CD8-positive, alpha-beta memory T cell (primary cell): ENCODE measurements at regions not wholly inside any gene's neighbourhood (a gene's known extent, or its start where the extent isn't known, plus 50 kb on each side); places are given as distances from the start of the nearest gene placed in this dataset.

Experiments used
- CTCF ChIA-PET: fragments of 350-600 bp; sonication (Branson Sonifier 250); formaldehyde crosslinking; loops from one replicate; lab custom pipeline; 2021; ENCODE audit warnings: antibody characterized with exemption; lab: Charles Lee
- POLR2A ChIA-PET: fragments of 350-600 bp; sonication (Branson Sonifier 250); formaldehyde crosslinking; loops from one replicate; lab custom pipeline; 2021; ENCODE audit warnings: antibody characterized with exemption; lab: Charles Lee
- DNase-seq, 5 donors: peaks; one replicate each; pipeline versions ENCODE4 v3.0.0 to v3.0.0-alpha.2; 2020 to 2022; ENCODE audit warnings: mixed read lengths in 1 of 5
- H3K27ac ChIP-seq: one replicate; pipeline ENCODE4 v1.7.0; 2013; ENCODE audit warnings: low read depth, mild to moderate bottlenecking, low read length, moderate library complexity
- H3K27me3 ChIP-seq: 2 replicates; pipeline ENCODE4 v1.7.0; 2013; ENCODE audit warnings: low read length, mild to moderate bottlenecking; ENCODE audit not compliant: insufficient read depth, poor library complexity, severe bottlenecking
- H3K36me3 ChIP-seq: 2 replicates; pipeline ENCODE4 v1.7.0; 2013; ENCODE audit warnings: mild to moderate bottlenecking, low read length, moderate library complexity; ENCODE audit not compliant: insufficient read depth
- H3K4me1 ChIP-seq: 2 replicates; pipeline ENCODE4 v1.7.0; 2013; ENCODE audit warnings: mild to moderate bottlenecking, low read length, moderate library complexity; ENCODE audit not compliant: insufficient read depth
- H3K4me3 ChIP-seq: 2 replicates; pipeline ENCODE4 v1.7.0; 2013; ENCODE audit warnings: mild to moderate bottlenecking, low read length
- H3K9me3 ChIP-seq: 2 replicates; pipeline ENCODE4 v1.7.0; 2013; ENCODE audit warnings: mild to moderate bottlenecking, low read length
- H3K27ac Mint-ChIP-seq, 8 donors: one replicate each; pipeline ENCODE4 v1.8.0; 2020 to 2021; ENCODE audit warnings: mixed read lengths in 8 of 8, mild to moderate bottlenecking in 6 of 8, inconsistent platforms in 3 of 8, moderate library complexity in 3 of 8
- H3K27me3 Mint-ChIP-seq, 2 donors: one replicate each; pipeline ENCODE4 v1.8.0; 2020 to 2021; ENCODE audit warnings: mixed read lengths in 2 of 2, mild to moderate bottlenecking in 1 of 2, moderate library complexity in 1 of 2
- H3K36me3 Mint-ChIP-seq, 3 donors: one replicate each; pipeline ENCODE4 v1.8.0; 2020 to 2021; ENCODE audit warnings: mixed read lengths in 3 of 3, inconsistent platforms in 1 of 3, mild to moderate bottlenecking in 1 of 3
- H3K4me1 Mint-ChIP-seq, 3 donors: one replicate each; pipeline ENCODE4 v1.8.0; 2020 to 2021; ENCODE audit warnings: mixed read lengths in 3 of 3, inconsistent platforms in 1 of 3, mild to moderate bottlenecking in 1 of 3
- H3K4me3 Mint-ChIP-seq, 7 donors: one replicate each; pipeline ENCODE4 v1.8.0; 2020 to 2021; ENCODE audit warnings: mixed read lengths in 7 of 7, mild to moderate bottlenecking in 6 of 7, moderate library complexity in 4 of 7, inconsistent platforms in 2 of 7
- H3K9me3 Mint-ChIP-seq, 5 donors: one replicate each; pipeline ENCODE4 v1.8.0; 2020 to 2022; ENCODE audit warnings: mixed read lengths in 5 of 5, mild to moderate bottlenecking in 3 of 5, moderate library complexity in 2 of 5, inconsistent platforms in 1 of 5

DNA sequence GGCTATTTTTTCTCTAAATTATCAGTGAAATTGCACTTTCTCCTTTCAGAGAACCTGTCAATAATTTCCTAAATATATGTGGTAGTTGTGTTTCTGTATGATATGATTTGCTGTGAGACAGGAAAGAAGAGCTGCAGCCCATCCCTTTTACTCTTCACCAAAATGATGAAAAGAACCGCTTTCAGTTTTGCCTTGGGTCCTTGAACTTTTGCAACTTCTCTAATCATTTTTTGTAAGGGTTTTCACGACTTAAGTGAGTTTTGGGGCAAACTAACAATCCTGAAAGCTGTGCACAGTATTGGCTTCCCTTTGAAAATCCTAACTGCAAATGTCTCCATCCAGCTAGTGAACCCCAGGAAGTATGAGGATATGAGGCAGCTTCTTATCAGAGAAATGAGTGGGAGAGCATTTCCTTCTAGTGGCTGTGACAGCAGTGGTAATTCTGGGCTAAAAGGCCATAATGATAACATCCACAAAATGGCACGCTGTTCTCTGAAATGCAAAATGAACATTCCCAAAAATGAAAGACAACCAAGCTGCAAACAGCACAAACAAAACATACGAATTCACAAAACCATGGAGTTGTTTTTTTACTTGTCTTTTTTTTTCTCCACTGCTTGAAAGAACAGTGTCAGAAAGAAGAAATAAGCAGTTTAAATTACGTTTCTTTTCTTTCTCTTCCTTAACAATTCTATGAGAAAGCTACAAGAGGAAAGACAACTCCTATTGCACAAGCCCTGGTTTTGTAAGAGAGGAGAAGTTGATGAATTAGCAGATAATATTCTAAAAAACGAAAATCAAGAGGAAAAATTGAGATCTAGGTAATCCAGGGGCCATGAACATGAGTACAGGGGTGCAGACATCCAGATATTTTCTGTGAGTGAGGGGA, 1291.6 kb upstream of the ZEB2 start:
- no peaks in the 10 kb centered on the region for H3K36me3 Mint-ChIP-seq
- CTCF ChIA-PET = no interaction called here
- no peaks in the 10 kb centered on the region for H3K4me1 Mint-ChIP-seq

DNA sequence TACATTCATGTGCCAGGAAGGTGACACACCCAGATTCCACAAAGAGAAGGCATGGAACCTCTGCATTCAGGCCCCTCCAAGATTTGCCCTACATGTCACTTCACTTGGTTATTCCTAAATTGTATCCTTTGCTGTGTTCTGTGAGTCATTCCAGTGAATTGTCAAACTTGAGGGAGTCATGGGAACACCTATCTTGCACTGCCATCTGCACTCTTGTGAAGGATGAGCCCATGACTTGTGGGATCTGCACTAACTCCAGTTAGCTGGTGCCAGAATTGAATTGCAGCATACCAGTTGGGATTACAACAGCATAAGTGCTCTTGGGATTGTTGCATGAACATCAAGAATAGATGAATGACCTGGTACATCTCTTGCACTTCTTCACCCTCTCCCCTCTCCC, 1288.0 kb upstream of the ZEB2 start:
- ChIA-PET POLR2A (no interaction called here), CTCF (no interaction called here)
- H3K4me1 ChIP-seq = no peaks in the 10 kb centered on the region
- no peak overlapping the region for H3K4me3 ChIP-seq
- Mint-ChIP-seq H3K9me3 (no peaks in the 10 kb centered on the region), H3K4me3 (no peak overlapping the region), H3K4me1 (no peaks in the 10 kb centered on the region), H3K27ac (no peak overlapping the region), H3K27me3 (no peaks in the 10 kb centered on the region), H3K36me3 (no peaks in the 10 kb centered on the region)
- H3K9me3 ChIP-seq = no peaks in the 10 kb centered on the region
- DNase-seq = no peak
- H3K36me3 ChIP-seq = no peaks in the 10 kb centered on the region
- no peak overlapping the region for H3K27ac ChIP-seq
- no peaks in the 10 kb centered on the region for H3K27me3 ChIP-seq

More for the DNA sequence above, 1291.6 kb upstream of the ZEB2 start:
- Histone ChIP-seq H3K27me3 (no peaks in the 10 kb centered on the region), H3K4me1 (no peaks in the 10 kb centered on the region), H3K36me3 (no peaks in the 10 kb centered on the region), H3K9me3 (no peaks in the 10 kb centered on the region), H3K4me3 (no peak overlapping the region), H3K27ac (no peak overlapping the region)
- POLR2A ChIA-PET = no interaction called here
- DNase-seq = no peak
- Mint-ChIP-seq H3K9me3 (no peaks in the 10 kb centered on the region), H3K27ac (no peak overlapping the region), H3K27me3 (no peaks in the 10 kb centered on the region), H3K4me3 (no peak overlapping the region)

DNA sequence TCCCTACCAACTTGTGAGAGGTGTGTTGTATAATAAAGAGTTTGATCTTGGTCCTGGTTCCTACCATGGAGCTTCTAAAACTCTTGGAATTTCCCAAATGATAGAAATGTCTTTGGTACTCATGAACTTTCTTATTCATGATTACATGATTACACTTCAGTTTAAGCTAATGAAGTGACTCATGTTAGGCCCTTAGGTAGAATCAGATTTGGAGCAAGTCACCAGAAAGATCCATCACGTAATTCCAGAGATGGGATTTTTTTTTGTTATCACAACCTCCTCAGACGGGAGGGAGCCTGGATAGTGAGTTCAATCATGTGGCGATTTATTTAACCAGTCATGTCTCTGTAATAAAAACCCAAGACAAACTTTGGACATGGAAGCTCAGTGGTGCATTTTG, 1287.6 kb upstream of the ZEB2 start:
- H3K4me1 Mint-ChIP-seq = no peaks in the 10 kb centered on the region
- Histone ChIP-seq H3K9me3 (no peaks in the 10 kb centered on the region), H3K27ac (no peak overlapping the region), H3K36me3 (no peaks in the 10 kb centered on the region), H3K27me3 (no peaks in the 10 kb centered on the region), H3K4me1 (no peaks in the 10 kb centered on the region), H3K4me3 (no peak overlapping the region)
- no peak for DNase-seq
- H3K36me3 Mint-ChIP-seq = no peaks in the 10 kb centered on the region
- H3K27ac Mint-ChIP-seq = no peak overlapping the region
- no peak overlapping the region for H3K4me3 Mint-ChIP-seq
- ChIA-PET POLR2A (no interaction called here), CTCF (no interaction called here)
- H3K27me3 Mint-ChIP-seq = no peaks in the 10 kb centered on the region
- no peaks in the 10 kb centered on the region for H3K9me3 Mint-ChIP-seq

DNA sequence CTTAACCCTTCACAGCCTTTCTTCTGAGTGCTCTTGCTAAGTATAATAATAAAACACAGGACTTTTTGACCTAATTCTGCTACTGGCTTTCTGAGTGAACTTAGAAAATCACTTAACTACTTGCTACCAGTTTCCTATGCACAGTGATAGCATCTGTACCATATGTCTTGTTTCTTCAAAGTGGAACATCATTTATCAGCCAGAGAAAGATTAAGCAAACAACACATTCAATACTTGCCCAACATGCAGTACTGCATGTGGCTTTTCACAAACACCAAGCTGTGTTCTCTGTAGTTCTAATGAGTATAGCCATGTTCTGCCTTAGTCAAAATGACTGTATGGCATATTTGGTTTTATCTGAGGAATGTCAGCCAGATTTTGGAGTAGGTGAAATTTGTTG, 1286.6 kb upstream of the ZEB2 start:
- CTCF ChIA-PET = no interaction called here
- no peaks in the 10 kb centered on the region for H3K4me1 Mint-ChIP-seq
- no peak overlapping the region for H3K27ac ChIP-seq
- POLR2A ChIA-PET = no interaction called here
- no peaks in the 10 kb centered on the region for H3K9me3 ChIP-seq
- no peak overlapping the region for H3K4me3 Mint-ChIP-seq
- no peaks in the 10 kb centered on the region for H3K9me3 Mint-ChIP-seq
- H3K27me3 ChIP-seq = no peaks in the 10 kb centered on the region
- DNase-seq = no peak
- H3K4me1 ChIP-seq = no peaks in the 10 kb centered on the region
- no peak overlapping the region for H3K4me3 ChIP-seq
- no peaks in the 10 kb centered on the region for H3K36me3 ChIP-seq
- no peaks in the 10 kb centered on the region for H3K27me3 Mint-ChIP-seq
- no peaks in the 10 kb centered on the region for H3K36me3 Mint-ChIP-seq
- no peak overlapping the region for H3K27ac Mint-ChIP-seq

DNA sequence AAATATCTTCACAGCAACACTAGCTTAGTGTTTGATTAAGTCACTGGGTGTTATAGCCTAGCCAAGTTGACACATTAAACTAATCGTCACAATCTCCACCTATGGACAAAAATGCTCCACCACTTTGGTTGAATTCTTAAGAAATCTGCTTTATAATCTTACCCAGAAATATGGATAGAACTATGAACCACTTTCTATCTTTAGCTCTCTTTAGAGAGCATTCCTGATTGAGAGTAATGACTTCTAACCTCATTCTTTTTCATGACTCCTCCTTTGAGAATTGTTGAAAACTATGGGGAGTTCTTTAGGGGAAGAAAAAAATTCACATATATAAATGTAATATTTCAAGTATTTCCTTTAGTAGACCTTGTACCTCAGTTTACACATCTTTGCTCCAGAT, 1282.2 kb upstream of the ZEB2 start:
- no peaks in the 10 kb centered on the region for H3K9me3 ChIP-seq
- Mint-ChIP-seq H3K4me3 (no peak overlapping the region), H3K27ac (no peak overlapping the region), H3K9me3 (no peaks in the 10 kb centered on the region), H3K36me3 (no peaks in the 10 kb centered on the region), H3K27me3 (no peaks in the 10 kb centered on the region), H3K4me1 (no peaks in the 10 kb centered on the region)
- no peak for DNase-seq
- no peaks in the 10 kb centered on the region for H3K4me1 ChIP-seq
- ChIA-PET CTCF (no interaction called here), POLR2A (no interaction called here)
- no peaks in the 10 kb centered on the region for H3K27me3 ChIP-seq
- no peaks in the 10 kb centered on the region for H3K36me3 ChIP-seq
- no peak overlapping the region for H3K4me3 ChIP-seq
- no peak overlapping the region for H3K27ac ChIP-seq

DNA sequence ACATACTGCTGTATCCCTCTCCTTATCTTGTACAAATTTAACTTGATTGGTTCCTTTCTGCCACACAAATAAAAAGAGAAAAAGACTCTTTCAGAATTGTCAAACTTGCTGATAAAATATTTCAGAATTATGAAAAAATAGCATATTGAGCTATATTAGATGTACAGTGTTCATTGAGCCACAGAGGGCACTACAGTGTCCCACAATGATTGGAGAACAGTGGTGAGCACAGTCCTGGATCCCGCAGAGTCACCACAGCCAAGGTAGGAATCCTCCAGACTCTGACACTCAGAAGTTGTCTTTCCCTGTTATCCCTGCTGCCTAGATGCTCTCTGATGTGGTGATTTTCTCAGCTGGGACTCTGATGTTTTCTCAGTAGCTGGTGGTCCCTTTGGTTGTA, 1281.3 kb upstream of the ZEB2 start:
- no peaks in the 10 kb centered on the region for H3K9me3 Mint-ChIP-seq
- Histone ChIP-seq H3K36me3 (no peaks in the 10 kb centered on the region), H3K27me3 (no peaks in the 10 kb centered on the region), H3K4me3 (no peak overlapping the region), H3K4me1 (no peaks in the 10 kb centered on the region), H3K9me3 (no peaks in the 10 kb centered on the region), H3K27ac (no peak overlapping the region)
- no peak for DNase-seq
- no peak overlapping the region for H3K27ac Mint-ChIP-seq
- peaks cover 0 to 2% of the 10 kb centered on the region in 2 donors for H3K27me3 Mint-ChIP-seq
- H3K4me1 Mint-ChIP-seq = no peaks in the 10 kb centered on the region
- no peak overlapping the region for H3K4me3 Mint-ChIP-seq
- ChIA-PET CTCF (no interaction called here), POLR2A (no interaction called here)
- no peaks in the 10 kb centered on the region for H3K36me3 Mint-ChIP-seq

DNA sequence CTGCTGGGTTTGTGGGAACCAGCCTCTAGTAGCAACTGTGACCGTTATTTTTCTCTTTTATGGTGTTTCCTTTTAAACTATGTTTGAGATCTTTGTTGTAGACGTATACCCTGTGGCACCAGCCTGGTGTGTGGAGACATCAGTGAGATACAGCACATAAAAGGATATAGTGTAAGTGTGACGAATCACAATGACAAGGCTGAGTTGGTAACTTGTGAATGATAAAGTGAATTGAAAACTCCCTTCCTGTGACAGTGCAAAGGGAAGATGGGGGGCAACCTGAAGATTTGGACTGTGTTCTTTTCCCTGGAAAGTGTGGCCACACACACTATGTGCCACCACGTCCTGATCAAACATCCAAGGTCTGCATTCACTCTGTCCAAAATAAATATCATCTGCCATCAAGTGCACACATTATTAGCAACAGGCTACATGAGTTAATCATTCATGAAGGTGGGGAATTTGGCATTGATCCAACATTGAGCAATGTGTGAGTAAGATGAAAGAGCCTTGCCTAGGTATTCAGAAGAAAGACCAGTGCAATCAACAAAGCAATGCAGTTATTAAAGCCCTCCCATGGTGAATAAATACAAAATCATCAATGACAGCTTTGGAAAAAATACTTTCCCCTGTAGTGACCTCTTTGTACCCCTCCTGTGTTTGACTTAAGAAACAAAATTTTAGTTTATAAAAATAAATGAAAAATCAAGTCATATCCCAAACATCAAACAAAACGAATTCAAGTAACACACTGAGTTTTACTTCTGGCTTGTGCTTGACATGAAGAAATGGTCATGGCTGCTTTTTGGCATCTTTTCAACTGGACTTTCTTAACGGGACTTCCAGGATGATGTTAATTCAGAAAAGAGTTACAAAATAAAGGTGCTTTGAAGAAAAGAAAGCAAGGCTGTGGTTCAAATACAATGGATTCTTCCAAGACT, 1280.5 kb upstream of the ZEB2 start:
- H3K27ac Mint-ChIP-seq = no peak overlapping the region
- CTCF ChIA-PET = no interaction called here
- no peaks in the 10 kb centered on the region for H3K27me3 ChIP-seq
- H3K9me3 ChIP-seq = no peaks in the 10 kb centered on the region
- H3K4me3 ChIP-seq = no peak overlapping the region
- no peaks in the 10 kb centered on the region for H3K4me1 Mint-ChIP-seq
- H3K4me3 Mint-ChIP-seq = no peak overlapping the region
- H3K27ac ChIP-seq = no peak overlapping the region
- H3K4me1 ChIP-seq = no peaks in the 10 kb centered on the region
- peaks cover 0 to 2% of the 10 kb centered on the region in 2 donors for H3K27me3 Mint-ChIP-seq
- no peaks in the 10 kb centered on the region for H3K36me3 Mint-ChIP-seq
- DNase-seq = no peak
- POLR2A ChIA-PET = no interaction called here
- no peaks in the 10 kb centered on the region for H3K9me3 Mint-ChIP-seq
- no peaks in the 10 kb centered on the region for H3K36me3 ChIP-seq

DNA sequence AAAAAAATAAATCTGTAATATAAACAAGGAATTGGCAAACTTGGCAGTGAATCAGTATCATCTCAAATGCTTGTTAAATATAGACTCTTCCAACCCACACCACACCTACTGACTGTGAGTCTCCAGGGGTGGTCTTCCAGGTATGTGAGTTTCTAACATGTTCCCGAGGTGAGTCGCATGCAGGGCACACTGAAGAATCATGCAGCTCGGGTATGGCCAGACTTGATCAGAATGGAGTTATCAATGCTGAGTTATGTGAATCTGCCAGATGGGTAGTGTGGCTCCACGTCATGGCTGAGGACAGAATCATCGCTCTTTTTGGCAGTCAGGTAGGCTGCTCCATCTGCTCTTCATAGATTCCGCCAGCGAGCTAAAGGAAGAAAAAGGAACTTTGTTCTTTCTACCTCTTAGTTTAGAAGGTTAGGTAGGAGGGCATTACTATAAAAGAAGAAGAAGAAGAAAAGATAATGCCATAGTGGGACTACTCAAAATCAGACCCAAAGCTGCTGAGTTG, 1279.7 kb upstream of the ZEB2 start:
- DNase-seq = no peak
- Histone ChIP-seq H3K27ac (no peak overlapping the region), H3K36me3 (no peaks in the 10 kb centered on the region), H3K4me3 (no peak overlapping the region), H3K9me3 (no peaks in the 10 kb centered on the region), H3K27me3 (no peaks in the 10 kb centered on the region), H3K4me1 (no peaks in the 10 kb centered on the region)
- POLR2A ChIA-PET = no interaction called here
- H3K9me3 Mint-ChIP-seq = peaks cover 0 to 3% (median 0%) of the 10 kb centered on the region in 5 donors
- H3K4me3 Mint-ChIP-seq = no peak overlapping the region
- H3K4me1 Mint-ChIP-seq = no peaks in the 10 kb centered on the region
- no peaks in the 10 kb centered on the region for H3K36me3 Mint-ChIP-seq
- CTCF ChIA-PET = no interaction called here
- peaks cover 0 to 2% of the 10 kb centered on the region in 2 donors for H3K27me3 Mint-ChIP-seq
- H3K27ac Mint-ChIP-seq = no peak overlapping the region
